Pancreas (tissue), 10 donors: ENCODE measurements at regions not wholly inside any gene's neighbourhood (a gene's known extent, or its start where the extent isn't known, plus 50 kb on each side); places are given as distances from the start of the nearest gene placed in this dataset.

ENCODE experiments used
- ATAC-seq, 4 donors: fragments of 200-7000 bp; cut with Tn5 transposase; one replicate each; pipeline versions ENCODE4 v1.8.0 to v1.9.1; 2020; ENCODE audit warnings: mild to moderate bottlenecking in 4 of 4, moderate library complexity in 4 of 4
- DNase-seq, 6 donors: peaks; one replicate each; pipeline ENCODE4 v3.0.0-alpha.2; 2020
- FAIRE-seq: peaks from 2 replicates; lab custom pipeline; 2012; peaks lifted over from hg19 to GRCh38; lab: Jason Lieb, UNC
- H3K27ac ChIP-seq, 4 donors: fragments of 200-600 bp; sonication (generic); 1 replicate in 3 of 4; 2 replicates in 1 of 4; pipeline versions ENCODE4 v1.5.0 to v1.8.0; 2020
- H3K27me3 ChIP-seq, 4 donors: fragments of 200-600 bp; one replicate each; pipeline ENCODE4 v1.8.0; 2021
- H3K36me3 ChIP-seq, 3 donors: fragments of 200-600 bp; sonication (generic) in 1 of 3; one replicate each; pipeline versions ENCODE4 v1.5.0 to v1.8.0; 2020 to 2021
- H3K4me1 ChIP-seq, 3 donors: fragments of 200-600 bp; one replicate each; pipeline ENCODE4 v1.8.0; 2021
- H3K4me3 ChIP-seq, 4 donors: fragments of 200-600 bp; sonication (generic) in 2 of 4; one replicate each; pipeline versions ENCODE4 v1.5.0 to v1.8.0; 2020 to 2021
- H3K9me3 ChIP-seq, 4 donors: fragments of 200-600 bp; one replicate each; pipeline ENCODE4 v1.8.0; 2021
- WGBS, 2 donors: extraction: QIAGEN DNeasy Blood & Tissue Kit; methylation state at CpG; one replicate each; pipeline ENCODE4 v1.1.7; 2013; 5-methylcytosine and 5-hydroxymethylcytosine counted together
- intact Hi-C, 3 donors: fragments of 100-400 bp; cut with DNase I; formaldehyde crosslinking; loops; one replicate each; pipeline versions ENCODE4 v1.11.1 to v1.14.2; 2022
- TF ChIP-seq, protein P1 (sequence below), 4 donors: fragments of 200-600 bp; sonication (generic) in 3 of 4; IDR thresholded peaks; one replicate each; pipeline versions ENCODE4 v1.5.0 to v1.8.0; 2021; ENCODE audit warnings: antibody characterized with exemption in 4 of 4
- donor health status: healthy with polysubstance abuse.
- donor health status: DM: no; HTN: no; CAD: no; lungs with moderate emphysema.
- donor health status: DM: no; HTN: no; CAD: no.
- donor health status: control.
- donor health status: control.
- donor health status: Bipolar disorder and iron deficiency.
- donor health status: DM: yes; HTN: yes; CAD: no.
- donor health status: DM: no; HTN: no; CAD: no.
- donor health status: DM: no; HTN: no; CAD: no.
- donor health status: DM: yes; HTN: yes; CAD: no.

DNA sequence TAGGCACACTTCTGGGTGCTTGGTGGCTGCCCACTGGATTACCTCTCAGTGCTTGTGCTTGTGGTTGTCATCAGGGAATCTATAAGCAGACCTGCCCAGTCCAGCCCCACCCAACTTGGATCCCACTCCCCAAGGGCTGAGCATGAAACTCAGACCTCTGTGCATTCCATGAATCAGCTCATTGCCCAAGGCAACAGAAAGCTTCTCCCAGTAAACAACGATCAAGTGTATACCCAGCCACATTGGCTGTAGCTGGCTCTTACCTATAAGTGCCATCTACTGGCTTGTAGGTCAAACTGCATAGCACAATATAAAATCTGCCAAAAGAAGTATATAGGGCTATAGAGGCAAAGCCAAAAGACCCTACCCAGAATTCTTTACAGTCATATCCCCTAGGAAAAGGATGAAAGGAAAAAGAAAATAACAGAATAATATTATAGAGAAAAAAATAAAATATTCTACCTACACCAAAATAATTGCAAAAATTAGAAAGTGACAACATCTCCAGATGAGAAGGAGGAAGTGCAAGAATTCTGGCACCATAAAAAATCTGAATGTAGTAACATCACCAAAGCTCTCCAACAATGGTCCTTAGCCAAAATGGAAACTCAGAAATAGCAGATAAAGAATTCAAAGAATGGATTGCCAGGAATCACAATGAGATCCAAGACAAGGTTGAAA, 321.0 kb upstream of the TRPC7 start:
- DNase-seq (no peak), ATAC-seq (no peak)
- TF ChIP-seq, protein P1, sequence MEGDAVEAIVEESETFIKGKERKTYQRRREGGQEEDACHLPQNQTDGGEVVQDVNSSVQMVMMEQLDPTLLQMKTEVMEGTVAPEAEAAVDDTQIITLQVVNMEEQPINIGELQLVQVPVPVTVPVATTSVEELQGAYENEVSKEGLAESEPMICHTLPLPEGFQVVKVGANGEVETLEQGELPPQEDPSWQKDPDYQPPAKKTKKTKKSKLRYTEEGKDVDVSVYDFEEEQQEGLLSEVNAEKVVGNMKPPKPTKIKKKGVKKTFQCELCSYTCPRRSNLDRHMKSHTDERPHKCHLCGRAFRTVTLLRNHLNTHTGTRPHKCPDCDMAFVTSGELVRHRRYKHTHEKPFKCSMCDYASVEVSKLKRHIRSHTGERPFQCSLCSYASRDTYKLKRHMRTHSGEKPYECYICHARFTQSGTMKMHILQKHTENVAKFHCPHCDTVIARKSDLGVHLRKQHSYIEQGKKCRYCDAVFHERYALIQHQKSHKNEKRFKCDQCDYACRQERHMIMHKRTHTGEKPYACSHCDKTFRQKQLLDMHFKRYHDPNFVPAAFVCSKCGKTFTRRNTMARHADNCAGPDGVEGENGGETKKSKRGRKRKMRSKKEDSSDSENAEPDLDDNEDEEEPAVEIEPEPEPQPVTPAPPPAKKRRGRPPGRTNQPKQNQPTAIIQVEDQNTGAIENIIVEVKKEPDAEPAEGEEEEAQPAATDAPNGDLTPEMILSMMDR (IDR thresholded peaks at IDR 0.05): peak in 1 of 4 donors; percentile 9

GRCh38 chr5:136682986-136683385, 317.6 kb upstream of the TRPC7 start:
- FAIRE-seq (no peak), DNase-seq (no peak), ATAC-seq (no peak)
- WGBS, 2 donors: 0% methylated on average over 1 of the region's 1 CpG
- peaks cover 0 to 9% (median 0%) of the 10 kb centered on the region in 4 donors for H3K27me3 ChIP-seq
- no peak overlapping the region for H3K27ac ChIP-seq
- H3K36me3 ChIP-seq: no peaks in the 10 kb centered on the region
- intact Hi-C loops: no loop called here
- H3K9me3 ChIP-seq: no peaks in the 10 kb centered on the region
- TF ChIP-seq, protein P1 (IDR thresholded peaks at IDR 0.05): no peak
- no peak overlapping the region for H3K4me3 ChIP-seq
- no peaks in the 10 kb centered on the region for H3K4me1 ChIP-seq

More for the DNA sequence above, 321.0 kb upstream of the TRPC7 start:
- Histone ChIP-seq H3K27ac (no peak overlapping the region), H3K27me3 (peaks cover 0 to 6% (median 0%) of the 10 kb centered on the region in 4 donors), H3K4me1 (no peaks in the 10 kb centered on the region), H3K9me3 (peaks cover 0 to 4% (median 0%) of the 10 kb centered on the region in 4 donors), H3K36me3 (no peaks in the 10 kb centered on the region), H3K4me3 (no peak overlapping the region)
- WGBS, 2 donors: 6 to 29% methylated on average over 1 of the region's 1 CpG
- intact Hi-C loops: no loop called here
- FAIRE-seq: no peak

GRCh38 chr5:136679233-136679632, 313.9 kb upstream of the TRPC7 start:
- DNase-seq (no peak), ATAC-seq (no peak), FAIRE-seq (no peak)
- Histone ChIP-seq H3K4me3 (no peak overlapping the region), H3K27ac (no peak overlapping the region), H3K9me3 (no peaks in the 10 kb centered on the region), H3K27me3 (peaks cover 0 to 9% (median 0%) of the 10 kb centered on the region in 4 donors), H3K36me3 (no peaks in the 10 kb centered on the region), H3K4me1 (no peaks in the 10 kb centered on the region)
- 39 to 54% methylated on average over 9 of the region's 9 CpGs for WGBS, 2 donors
- TF ChIP-seq, protein P1 (IDR thresholded peaks at IDR 0.05): no peak
- intact Hi-C loops: no loop called here

DNA sequence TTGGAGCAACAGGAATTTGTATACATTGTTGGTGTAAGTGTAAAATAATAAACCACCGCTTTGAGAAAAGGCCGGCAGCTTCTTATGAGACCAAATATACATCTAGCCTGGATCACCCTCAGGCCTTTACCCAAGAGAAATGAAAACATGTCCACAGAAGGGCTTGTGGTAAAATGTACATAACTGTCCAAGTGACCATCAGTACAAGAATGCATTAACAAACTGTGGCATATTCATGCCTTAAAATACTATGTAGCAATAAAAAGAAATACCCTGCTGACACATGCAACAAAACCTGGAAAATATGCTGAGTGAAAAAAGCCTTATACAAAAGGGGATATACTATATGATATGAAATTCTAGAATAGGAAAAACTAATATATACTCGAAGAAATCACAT, 311.9 kb upstream of the TRPC7 start:
- intact Hi-C loops: no loop called here
- H3K9me3 ChIP-seq: no peaks in the 10 kb centered on the region
- TF ChIP-seq, protein P1 (IDR thresholded peaks at IDR 0.05): no peak
- H3K27ac ChIP-seq: no peak overlapping the region
- H3K36me3 ChIP-seq: no peaks in the 10 kb centered on the region
- ATAC-seq (no peak), FAIRE-seq (no peak), DNase-seq (no peak)
- H3K27me3 ChIP-seq: peaks cover 0 to 3% (median 0%) of the 10 kb centered on the region in 4 donors
- 73 to 75% methylated on average over 3 of the region's 3 CpGs for WGBS, 2 donors
- no peak overlapping the region for H3K4me3 ChIP-seq
- no peaks in the 10 kb centered on the region for H3K4me1 ChIP-seq

GRCh38 chr5:136676685-136677084, 311.3 kb upstream of the TRPC7 start:
- Histone ChIP-seq H3K27ac (no peak overlapping the region), H3K4me3 (no peak overlapping the region), H3K9me3 (no peaks in the 10 kb centered on the region), H3K27me3 (peaks cover 0 to 3% (median 0%) of the 10 kb centered on the region in 4 donors), H3K4me1 (no peaks in the 10 kb centered on the region), H3K36me3 (no peaks in the 10 kb centered on the region)
- no peak for DNase-seq
- FAIRE-seq: no peak
- intact Hi-C loops: no loop called here
- 73 to 75% methylated on average over 3 of the region's 3 CpGs for WGBS, 2 donors
- TF ChIP-seq, protein P1 (IDR thresholded peaks at IDR 0.05): no peak
- no peak for ATAC-seq
